ENCODE measurements at regions not wholly inside any gene's neighbourhood (a gene's known extent, or its start where the extent isn't known, plus 50 kb on each side); places are given as distances from the start of the nearest gene placed in this dataset.

DNA sequence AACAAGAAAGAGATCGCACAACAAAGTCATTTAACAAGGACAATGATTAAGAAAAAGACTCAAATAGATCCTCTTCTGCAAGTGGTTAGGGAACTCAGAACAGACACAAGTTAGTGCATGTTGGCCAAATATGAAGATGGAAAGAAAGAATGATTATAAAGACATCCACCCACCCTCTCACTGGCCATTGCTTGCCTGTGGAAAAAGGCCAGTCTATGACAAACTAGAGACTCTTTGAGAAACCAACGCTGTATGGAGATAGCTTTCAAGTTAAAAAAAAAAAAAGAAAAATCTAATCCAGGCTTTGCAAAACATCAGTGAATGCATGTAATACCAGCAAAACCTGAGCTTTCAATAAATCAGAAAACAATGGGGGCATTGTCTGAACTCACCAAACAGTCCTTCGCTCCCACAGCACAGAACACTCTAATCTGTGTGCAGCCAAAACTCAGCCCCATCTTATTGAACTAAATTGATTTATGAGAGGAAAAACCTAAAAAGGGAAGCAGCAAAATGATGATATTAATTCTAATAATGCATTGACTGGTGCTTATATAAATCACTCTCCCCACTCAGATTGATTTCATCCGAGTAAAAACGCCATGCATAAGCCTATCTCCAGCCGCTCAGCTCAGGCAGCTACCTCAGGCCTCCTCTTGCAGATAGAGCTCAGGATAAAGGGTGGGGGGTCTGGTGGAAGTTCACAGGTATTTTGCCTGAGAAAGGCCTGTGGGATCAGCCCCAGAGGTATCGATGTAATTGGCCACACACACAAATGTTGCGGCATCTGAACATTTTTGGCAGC, 547.1 kb downstream of the CCDC171 start:
- no peak for DNase-seq

DNA sequence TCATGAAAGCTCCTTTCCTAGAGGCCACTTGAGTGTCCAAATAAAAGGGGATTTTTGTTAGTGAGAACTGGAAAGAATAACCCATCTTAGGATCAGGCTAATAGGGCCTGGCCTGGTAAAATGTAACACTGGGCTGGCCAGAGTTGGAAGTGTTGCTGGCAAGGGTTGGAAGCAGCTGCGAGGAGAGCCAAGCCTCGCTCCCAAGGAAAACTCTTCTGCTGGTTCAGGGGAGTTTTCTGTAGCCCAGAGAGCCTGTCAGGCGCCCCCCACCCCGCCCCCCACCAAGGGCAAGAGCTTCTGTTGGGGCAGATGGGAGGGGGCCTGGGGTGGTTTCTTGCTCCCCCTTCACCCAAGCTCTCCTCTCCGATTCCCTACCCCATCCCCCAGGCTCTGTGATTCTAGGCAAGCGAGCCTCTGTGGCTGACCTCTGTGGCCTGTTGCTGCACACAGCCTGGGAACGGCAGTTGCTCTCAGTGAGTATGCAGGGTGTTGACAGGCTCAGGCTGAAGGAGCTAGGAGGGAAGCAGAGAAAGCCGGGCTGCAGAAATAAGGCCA, 547.8 kb downstream of the CCDC171 start:
- DNase-seq: no peak

DNA sequence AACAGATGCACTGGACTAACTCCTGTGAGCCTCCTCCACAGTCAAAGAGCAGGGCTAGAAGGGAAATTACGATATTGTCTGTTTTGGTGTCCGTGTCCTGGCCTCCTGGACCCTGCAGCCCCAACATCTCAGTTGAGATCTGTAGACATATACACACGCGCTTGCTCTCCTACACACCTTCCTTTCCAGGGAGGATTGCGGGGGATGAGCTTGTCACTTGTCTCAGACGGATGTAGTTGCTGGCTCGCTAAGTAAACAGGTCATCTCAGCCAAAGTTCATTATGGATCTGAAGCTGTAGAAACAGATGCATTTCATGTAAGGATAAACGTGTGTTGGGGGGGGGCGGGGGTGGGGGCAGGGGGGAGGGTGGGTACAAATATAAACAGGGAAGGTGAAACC, 549.3 kb downstream of the CCDC171 start:
- DNase-seq: no peak

DNA sequence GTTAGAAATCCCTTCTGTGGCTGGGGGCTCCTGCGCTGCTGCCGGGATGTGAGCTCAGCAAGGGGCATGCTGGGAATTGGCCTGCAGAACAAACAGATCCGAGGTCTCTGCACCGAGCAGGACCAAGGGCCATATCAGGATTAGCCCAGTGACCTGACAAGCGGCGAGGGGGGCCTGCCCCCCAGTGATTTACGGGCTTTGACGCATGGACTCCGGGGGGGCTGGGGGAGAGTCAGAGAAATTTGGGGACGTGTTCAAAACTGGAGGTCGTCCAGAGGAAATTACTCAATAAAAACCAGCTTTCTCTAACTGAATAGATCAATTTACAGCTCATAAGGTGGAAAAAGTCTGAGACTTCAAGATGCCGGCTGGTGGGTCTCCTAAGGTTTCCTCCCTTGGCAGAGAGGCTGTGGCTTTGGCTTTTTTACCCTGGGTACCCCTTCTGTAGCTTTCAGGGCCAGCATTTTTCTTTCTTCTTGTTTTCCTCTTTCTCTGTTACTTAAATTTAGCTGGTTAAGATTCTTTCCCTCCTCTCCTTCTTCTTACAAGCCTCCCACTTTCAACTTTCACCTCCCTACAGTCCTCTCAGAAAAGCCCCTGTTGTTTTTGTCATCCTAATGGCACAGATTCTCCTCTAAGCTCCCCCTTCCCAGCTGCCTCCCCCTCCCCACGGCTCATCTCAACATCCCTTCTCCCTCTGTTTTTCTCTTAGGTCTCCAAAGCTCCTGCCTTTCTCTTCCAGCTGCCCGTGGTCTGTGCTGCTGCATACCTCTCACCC, 551.0 kb downstream of the CCDC171 start:
- no peak for DNase-seq

DNA sequence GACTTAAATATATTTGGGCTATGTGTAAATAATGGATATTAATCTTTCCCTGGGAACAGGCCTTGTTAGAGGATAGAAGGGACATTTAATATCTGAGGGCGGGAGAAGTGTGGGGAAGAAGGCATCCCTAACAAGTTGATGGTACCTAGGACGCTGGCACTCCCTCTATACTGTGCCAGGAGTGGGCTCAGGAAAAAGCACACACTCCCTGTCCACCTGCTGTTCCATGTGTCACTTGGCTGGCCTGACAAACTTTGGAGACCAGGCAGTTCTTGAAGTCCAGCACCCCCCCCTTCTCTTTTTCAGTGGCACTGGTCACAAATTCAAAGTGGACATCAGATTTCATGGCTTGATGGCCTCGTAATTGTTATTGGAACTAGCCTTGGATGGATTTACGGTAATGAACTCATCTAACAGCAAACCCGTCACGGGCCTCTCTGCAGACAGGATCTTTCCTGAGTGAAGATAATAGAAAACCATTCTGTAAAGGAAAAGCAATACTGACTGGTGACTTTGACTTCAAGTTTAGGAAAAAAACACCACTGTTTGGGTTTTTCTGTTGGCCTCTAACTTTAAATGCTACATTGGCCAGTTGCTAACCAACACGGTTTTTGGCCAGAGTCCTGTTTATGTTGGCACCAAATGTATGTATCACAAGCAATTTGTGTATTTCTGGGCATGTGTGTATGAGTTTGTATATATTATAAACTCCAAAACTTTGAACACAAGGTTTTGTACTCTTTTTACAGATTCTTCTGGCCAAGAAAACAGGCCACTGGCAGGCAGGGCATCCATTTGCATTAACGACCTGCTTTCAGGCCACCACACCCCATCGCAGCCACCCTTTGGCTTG, 552.6 kb downstream of the CCDC171 start:
- no peak for DNase-seq

DNA sequence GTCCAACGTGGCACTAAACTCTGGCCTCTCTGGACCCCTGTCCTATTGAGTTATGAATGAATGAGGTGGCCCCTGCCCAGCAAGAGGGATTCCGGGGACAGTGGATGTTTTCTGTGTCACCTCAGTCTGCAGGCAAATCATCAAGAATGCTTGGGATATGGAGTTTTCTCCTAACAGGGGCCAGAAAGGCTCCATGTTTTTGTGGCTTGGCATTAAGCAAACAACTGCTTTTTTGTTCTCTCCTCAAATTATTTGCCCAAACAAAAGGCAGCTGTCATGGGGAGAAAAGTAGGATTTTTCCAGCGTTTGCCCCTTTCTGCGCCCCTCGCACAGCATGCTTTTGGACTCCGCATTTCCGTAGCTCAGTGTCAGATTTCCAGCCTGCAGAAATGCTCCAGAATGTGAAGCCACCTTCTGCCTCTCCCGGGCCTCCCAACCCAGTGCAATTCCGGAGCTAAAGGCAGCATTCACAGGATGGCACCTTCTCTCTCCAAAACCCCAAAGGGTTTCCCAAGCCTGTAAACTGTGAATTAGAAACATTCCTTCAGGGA, 553.3 kb downstream of the CCDC171 start:
- no peak for DNase-seq

DNA sequence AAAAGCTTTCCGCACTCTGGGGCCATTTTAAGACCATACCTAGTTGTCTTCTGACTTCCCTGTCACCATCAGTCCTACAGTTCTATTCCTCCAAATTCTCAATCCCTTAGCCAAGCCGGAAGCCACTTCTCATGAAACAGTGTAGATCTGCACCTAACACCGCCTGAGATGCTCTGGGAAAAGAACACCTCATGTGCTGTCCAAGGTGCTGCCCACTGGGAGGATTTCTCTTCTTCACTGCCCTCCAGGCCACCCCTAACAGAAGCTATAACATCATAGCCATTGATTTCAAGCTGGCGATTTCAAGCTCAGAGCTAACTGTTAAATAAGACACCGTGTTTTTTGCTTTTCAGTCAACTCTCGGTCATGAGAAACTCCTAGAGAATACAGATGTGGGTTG, 559.3 kb downstream of the CCDC171 start:
- DNase-seq: no peak

DNA sequence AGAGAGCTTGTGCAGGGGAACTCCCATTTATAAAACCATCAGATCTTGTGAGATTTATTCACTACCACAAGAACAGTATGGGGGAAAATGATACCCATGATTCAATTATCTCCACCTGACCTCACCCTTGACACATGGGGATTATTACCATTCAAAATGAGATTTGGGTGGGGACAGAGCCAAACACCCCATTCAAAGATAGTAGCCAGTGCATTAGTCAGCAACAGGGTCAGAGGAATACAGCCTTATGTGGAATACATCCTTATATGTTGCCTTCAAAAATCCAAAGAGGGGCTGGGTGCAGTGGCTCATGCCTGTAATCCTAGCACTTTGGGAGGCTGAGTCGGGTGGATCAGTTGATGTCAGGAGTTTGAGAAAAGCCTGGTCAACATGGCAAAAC, 563.2 kb downstream of the CCDC171 start:
- no peak for DNase-seq

DNA sequence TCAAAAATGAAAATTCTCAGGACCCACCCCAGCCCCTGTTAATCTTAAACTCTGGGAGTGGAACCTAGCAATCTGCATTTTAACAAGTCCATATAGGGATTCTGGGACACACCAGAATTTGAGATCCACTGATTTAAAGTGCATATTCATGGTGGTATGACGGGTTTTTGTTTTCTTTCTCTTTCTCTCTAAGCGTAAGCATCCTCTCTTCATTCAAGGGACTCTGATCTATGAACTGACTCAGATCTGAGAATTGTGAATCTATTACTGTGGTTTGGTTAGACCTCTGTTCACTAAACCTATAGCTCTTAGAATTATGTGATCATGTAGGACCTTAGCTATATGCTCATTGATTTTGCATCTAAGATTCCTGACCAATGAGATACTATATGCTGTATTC, 565.2 kb downstream of the CCDC171 start:
- DNase-seq: no peak

DNA sequence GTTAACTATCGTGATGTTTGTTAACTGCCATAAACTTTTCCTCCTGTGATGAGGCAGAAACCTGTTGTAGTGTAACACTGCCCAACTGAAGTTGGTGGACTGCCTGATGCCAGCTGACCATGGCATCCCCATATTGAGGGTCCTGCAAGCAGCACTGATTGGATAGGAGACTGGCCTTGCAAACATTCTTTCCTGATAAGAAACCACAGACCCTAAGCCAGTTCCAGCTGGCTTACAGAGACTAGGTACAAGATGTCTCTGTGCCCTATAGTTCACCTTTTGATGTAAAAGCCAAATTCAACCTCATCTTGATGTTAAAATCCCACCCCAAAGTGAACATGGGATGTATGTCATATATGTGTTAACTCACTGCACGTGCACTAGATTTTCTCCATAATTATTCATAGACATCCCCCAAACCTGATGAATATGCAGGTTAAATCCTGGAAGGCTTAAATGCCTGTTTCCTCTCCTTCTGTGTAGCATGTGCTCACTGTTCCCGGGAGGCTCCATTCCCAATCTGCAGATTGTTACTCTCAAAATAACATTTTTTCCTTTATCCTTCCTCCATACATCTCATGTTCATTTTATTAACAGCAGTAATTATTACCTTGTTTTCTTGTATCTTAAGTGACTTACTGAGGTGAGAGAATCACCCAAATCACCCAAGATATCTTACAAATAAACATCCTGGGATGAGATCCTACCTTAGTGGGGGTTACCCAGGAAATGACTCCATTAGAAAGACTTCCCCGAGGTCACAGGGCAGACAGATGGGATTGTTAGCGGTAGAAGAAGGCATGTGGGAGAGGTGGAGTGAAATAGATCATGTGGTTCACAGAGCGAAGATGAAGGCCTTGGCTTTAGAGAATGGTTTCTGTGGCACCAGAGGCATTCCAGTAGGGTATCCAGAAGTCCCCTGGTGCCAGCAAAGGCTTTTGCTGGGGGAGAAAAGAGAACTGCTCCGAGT, 566.7 kb downstream of the CCDC171 start:
- DNase-seq: no peak

DNA sequence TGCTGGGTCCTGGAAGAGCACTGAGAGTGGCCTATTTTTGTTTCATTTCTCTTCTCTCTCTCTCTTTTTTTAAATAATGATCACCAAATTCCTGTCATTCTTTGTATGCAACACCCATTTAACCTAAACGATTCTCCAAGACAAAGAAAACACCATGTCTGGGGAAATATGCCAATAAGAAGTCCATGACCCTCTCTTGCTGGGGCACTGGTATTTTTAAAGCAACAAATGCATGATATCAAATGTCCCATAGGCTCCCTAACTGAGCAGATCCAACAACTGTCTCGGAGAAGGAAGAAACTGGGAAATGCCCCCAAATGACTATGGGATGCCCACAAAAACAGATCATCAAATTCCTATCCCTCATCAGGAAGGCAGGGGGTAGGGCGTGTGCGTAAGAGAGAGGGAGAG, 567.4 kb downstream of the CCDC171 start:
- no peak for DNase-seq

DNA sequence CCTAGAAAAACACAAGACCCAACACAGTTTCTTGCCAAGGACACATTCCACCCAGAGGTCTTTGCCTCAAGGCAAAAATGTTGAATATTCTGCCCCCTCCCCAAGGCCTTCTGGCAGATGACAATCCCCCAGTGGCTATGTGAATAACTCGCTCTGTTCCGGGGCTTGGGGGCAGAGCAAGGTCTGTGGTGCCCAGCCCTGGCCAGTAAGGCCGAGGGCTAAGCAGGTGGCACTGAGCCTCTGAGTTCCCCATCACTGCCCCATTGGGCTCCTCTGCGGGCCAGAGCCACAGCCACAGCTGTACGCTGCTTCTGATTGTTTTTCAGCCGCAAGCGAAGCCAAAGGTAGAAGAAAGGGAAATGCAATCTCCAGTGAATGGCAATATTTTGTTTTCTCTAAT, 567.9 kb downstream of the CCDC171 start:
- DNase-seq: no peak

DNA sequence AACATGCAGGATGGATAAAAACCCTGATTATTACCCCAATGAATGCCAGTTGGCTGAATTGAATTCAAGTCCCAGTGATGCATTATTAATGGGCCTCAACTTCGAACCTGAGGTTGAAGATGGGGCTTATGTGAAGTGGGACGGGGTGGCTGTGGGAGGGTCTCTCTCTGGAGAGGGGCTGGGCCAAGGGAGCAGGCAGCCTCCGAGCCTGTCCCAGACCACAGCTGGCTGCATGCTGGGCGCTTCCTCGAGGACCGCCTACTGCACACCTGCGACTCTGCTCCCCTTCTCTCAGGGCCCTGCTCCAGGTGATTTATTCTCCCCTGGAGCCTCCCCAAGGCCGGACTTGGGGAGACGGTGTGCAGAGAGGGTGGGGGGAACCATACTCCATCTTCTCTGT, 568.3 kb downstream of the CCDC171 start:
- no peak for DNase-seq

DNA sequence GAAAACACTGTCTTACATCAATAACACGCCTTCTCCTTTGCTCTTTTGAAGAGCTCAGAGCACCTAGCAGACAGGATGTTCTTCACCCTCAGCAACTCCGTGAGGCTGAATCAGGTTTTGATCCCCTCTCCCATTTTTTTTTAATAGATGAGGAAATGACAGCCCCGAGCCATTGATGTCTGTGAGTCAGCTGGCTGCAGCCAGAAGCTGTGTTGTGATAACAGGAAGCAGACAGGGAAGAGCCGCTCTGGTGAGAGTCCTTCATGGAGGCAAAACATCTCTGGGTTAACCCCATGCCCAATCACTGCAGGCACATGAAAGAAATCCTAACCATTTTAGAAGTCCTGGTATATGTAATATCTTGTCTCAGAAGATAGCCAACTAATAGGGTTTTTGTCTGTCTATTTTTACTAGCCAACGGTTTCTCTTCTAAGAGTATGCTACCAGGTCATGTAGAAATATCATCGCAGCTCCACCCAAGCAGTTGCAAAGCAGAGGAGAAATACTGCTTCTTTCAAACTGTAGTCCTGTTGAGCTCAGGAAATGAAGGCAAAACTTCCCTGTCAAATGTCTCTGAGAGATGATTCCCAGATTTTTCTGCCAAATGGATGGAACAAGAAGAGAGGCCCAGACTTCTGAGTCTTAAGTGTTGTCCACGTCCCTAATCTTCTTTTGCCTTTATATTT, 568.9 kb downstream of the CCDC171 start:
- DNase-seq: no peak

DNA sequence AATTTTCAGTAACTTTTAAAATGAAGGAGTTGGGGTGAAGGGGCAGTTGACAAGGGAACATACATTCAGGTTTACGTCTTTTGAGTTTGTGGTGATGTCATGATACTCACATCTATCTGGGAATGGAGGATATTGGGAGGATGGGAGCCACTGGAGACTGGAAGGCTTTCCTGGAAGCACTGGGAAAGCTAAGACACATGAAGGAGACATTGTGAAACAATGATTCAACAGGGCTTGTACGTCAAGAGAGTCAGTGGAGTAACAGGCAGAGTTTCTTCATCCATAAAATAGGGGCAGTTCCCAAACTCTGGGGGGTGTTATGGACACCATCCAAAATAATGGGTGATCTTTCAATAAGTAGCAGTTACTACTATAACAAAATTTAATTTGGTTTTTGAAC, 572.8 kb downstream of the CCDC171 start:
- DNase-seq: no peak

DNA sequence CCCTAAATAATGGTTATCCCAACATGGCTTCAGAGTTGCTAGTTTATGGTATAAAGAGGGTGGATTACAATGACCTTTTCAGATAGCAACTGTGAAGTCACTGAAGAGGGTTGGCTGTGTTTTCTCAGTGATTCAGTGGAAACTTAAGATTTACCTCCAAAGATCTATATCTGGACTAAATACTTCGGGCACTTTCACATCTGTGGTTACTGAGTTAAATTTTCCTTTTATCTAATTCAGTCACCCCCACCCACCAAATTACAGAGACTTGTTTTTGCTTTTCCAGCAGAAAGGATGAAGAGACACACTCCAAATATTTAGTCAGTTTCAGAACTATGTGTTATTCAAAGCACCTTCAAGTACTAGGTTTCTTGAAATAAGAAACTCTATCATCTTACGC, 573.2 kb downstream of the CCDC171 start:
- no peak for DNase-seq

DNA sequence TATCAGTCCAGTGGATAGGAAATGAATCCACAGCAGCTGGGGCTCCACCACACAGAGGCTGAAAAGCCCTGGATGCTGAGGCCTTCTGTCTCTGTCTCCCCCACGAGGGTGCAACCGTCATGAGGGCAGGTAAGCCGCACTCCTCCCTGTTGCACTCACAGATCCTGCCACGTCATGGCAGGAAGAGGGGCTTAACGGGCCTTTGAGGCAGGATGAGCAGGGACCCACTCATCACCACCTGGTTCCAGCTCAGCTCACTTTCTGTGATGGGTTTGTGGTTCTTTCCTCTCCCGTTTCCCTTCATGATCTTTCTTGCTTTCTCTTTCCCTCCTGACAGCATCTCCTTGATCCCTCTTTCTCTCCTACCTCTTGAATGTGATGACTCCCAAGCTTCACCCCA, 575.2 kb downstream of the CCDC171 start:
- no peak for DNase-seq

DNA sequence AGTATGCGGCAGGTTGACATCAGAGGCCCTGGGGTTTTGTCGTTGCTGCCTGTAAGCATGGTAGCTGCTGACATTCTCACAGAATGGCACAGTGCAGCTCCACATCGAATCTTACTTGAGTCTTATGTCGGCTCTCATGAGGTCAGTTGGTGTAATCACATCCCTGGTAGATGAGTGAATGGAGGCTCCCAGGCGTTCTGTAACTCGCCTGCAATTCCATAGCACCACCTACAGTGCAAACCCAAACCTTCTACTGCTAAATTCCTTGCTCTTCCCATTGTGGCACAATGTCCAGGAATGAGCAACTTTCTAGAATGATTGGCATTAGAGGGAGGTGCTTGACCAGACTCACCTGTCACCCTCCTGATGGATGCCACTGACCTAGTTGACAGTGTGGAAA, 578.4 kb downstream of the CCDC171 start:
- no peak for DNase-seq

DNA sequence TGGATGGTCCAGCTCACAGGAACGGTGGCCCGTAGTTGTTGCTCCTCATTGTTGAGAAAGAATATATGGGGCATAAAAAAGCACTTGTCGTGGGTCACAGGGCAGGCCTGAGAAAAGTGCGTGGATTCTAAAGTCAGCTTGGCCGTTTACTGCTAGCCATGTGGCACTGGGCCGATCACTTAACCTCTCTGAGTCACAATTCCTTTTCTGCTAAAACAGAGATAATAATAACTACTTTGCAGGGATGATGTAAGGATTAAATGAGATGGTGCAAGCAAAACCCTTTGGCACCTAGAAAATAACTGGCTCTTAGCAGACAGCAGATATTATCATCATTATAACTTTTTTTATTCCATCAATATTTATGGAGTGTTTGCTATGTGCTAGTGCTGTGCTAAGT, 579.7 kb downstream of the CCDC171 start:
- DNase-seq: no peak

DNA sequence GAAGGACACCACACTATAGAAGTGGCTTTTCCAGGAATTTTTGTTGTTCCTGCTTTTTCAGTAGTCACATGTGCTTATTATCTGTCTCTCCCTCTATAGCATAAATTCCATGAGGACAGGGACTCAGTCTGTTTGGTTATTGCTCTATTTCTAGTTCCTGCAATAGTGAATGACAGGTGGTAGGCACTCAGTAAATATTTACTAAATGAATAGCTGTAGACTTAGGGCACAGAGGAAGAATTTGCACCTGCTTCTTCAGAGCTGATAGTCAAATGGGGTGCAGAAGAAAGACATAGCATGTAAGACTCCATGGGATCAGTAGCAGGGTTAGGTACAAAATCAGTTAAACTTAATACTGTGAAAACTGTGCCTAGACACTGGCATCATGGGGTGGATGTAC, 580.2 kb downstream of the CCDC171 start:
- no peak for DNase-seq
